ENCODE measurements at regions not wholly inside any gene's neighbourhood (a gene's known extent, or its start where the extent isn't known, plus 50 kb on each side); places are given as distances from the start of the nearest gene placed in this dataset.

GRCh38 chr1:229105822-229106525 is 164.9 kb upstream of the RAB4A start:
- TF ChIP-seq POLR2A (IDR thresholded peaks at IDR 0.05) (no peak), POLR2AphosphoS5 (IDR thresholded peaks at IDR 0.05) (no peak)
- TF ChIP-seq, protein P1, sequence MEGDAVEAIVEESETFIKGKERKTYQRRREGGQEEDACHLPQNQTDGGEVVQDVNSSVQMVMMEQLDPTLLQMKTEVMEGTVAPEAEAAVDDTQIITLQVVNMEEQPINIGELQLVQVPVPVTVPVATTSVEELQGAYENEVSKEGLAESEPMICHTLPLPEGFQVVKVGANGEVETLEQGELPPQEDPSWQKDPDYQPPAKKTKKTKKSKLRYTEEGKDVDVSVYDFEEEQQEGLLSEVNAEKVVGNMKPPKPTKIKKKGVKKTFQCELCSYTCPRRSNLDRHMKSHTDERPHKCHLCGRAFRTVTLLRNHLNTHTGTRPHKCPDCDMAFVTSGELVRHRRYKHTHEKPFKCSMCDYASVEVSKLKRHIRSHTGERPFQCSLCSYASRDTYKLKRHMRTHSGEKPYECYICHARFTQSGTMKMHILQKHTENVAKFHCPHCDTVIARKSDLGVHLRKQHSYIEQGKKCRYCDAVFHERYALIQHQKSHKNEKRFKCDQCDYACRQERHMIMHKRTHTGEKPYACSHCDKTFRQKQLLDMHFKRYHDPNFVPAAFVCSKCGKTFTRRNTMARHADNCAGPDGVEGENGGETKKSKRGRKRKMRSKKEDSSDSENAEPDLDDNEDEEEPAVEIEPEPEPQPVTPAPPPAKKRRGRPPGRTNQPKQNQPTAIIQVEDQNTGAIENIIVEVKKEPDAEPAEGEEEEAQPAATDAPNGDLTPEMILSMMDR (IDR thresholded peaks at IDR 0.05), result no peak

Measured in prostate gland (tissue), 2 donors.